ENCODE measurements at regions not wholly inside any gene's neighbourhood (a gene's known extent, or its start where the extent isn't known, plus 50 kb on each side); places are given as distances from the start of the nearest gene placed in this dataset.

DNA sequence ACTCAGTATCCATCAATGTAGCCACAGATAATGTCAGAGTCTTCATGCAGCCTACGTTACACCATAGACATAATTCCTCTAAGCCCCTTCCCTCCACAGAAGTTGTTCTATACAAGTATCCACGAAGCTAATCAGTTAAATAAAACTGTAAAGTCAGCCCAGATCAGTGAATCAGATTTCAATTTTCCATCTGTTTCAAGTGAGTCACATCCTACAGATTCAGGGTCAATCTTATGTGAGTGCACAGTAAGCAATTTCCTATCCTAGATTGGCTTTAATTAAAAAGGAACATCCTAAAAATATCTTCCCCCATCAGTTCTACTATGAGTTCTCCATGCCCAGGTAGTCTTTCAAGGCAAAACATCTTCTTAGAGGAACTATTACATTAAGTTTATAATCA, 402.5 kb downstream of the EFNA5 start:
- TF ChIP-seq TAF1 (IDR thresholded peaks at IDR 0.05; ENCODE audit: borderline replicate concordance, insufficient read depth, low read length) (no peak), SIN3A (IDR thresholded peaks at IDR 0.05; ENCODE audit: borderline replicate concordance, insufficient read depth, low read length) (no peak)
- TF ChIP-seq, protein P1, sequence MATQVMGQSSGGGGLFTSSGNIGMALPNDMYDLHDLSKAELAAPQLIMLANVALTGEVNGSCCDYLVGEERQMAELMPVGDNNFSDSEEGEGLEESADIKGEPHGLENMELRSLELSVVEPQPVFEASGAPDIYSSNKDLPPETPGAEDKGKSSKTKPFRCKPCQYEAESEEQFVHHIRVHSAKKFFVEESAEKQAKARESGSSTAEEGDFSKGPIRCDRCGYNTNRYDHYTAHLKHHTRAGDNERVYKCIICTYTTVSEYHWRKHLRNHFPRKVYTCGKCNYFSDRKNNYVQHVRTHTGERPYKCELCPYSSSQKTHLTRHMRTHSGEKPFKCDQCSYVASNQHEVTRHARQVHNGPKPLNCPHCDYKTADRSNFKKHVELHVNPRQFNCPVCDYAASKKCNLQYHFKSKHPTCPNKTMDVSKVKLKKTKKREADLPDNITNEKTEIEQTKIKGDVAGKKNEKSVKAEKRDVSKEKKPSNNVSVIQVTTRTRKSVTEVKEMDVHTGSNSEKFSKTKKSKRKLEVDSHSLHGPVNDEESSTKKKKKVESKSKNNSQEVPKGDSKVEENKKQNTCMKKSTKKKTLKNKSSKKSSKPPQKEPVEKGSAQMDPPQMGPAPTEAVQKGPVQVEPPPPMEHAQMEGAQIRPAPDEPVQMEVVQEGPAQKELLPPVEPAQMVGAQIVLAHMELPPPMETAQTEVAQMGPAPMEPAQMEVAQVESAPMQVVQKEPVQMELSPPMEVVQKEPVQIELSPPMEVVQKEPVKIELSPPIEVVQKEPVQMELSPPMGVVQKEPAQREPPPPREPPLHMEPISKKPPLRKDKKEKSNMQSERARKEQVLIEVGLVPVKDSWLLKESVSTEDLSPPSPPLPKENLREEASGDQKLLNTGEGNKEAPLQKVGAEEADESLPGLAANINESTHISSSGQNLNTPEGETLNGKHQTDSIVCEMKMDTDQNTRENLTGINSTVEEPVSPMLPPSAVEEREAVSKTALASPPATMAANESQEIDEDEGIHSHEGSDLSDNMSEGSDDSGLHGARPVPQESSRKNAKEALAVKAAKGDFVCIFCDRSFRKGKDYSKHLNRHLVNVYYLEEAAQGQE (IDR thresholded peaks at IDR 0.05; ENCODE audit: insufficient read depth in 1 of 2, low read depth in 2 of 2, low read length in 2 of 2), result no peak

Measured in PFSK-1 (cell line).